ENCODE measurements at regions not wholly inside any gene's neighbourhood (a gene's known extent, or its start where the extent isn't known, plus 50 kb on each side); places are given as distances from the start of the nearest gene placed in this dataset.

GRCh38 chr9:96087669-96088299 lies 212.3 kb downstream of the ERCC6L2 start:
- peak; percentile 18 for DNase-seq (ENCODE audit: low spot score)

- no peak for DNase-seq (ENCODE audit: low spot score)
These were observed 211.6 kb downstream of the ERCC6L2 start for GRCh38 chr9:96086936-96087571.

GRCh38 chr9:96085491-96086143 lies 210.1 kb downstream of the ERCC6L2 start:
- no peak for DNase-seq (ENCODE audit: low spot score)

GRCh38 chr9:96084331-96084734 lies 208.8 kb downstream of the ERCC6L2 start:
- peak; percentile 23 for DNase-seq (ENCODE audit: low spot score)

- no peak for DNase-seq (ENCODE audit: low spot score)
These were observed 207.2 kb downstream of the ERCC6L2 start for GRCh38 chr9:96082516-96083232.

GRCh38 chr9:96080364-96080763 lies 204.9 kb downstream of the ERCC6L2 start:
- DNase-seq (ENCODE audit: low spot score), result peak; percentile 75

GRCh38 chr9:96079779-96080178 lies 204.3 kb downstream of the ERCC6L2 start:
- no peak for DNase-seq (ENCODE audit: low spot score)

- DNase-seq (ENCODE audit: low spot score), result peak; percentile 38
These were observed 203.5 kb downstream of the ERCC6L2 start for GRCh38 chr9:96078897-96079490.

GRCh38 chr9:96075757-96076156 lies 200.3 kb downstream of the ERCC6L2 start:
- no peak for DNase-seq (ENCODE audit: low spot score)

- DNase-seq (ENCODE audit: low spot score), result no peak
These were observed 199.6 kb downstream of the ERCC6L2 start for GRCh38 chr9:96075111-96075510.

- DNase-seq (ENCODE audit: low spot score), result peak; percentile 65
These were observed 198.3 kb downstream of the ERCC6L2 start for GRCh38 chr9:96073531-96074480.

- DNase-seq (ENCODE audit: low spot score), result no peak
These were observed 197.4 kb downstream of the ERCC6L2 start for GRCh38 chr9:96072930-96073329.

- no peak for DNase-seq (ENCODE audit: low spot score)
These were observed 196.3 kb downstream of the ERCC6L2 start for GRCh38 chr9:96071815-96072124.

GRCh38 chr9:96071076-96071814 lies 195.8 kb downstream of the ERCC6L2 start:
- no peak for DNase-seq (ENCODE audit: low spot score)

GRCh38 chr9:96069629-96070220 lies 194.2 kb downstream of the ERCC6L2 start:
- no peak for DNase-seq (ENCODE audit: low spot score)

GRCh38 chr9:96068511-96068910 lies 193.0 kb downstream of the ERCC6L2 start:
- DNase-seq (ENCODE audit: low spot score), result no peak

GRCh38 chr9:96067600-96067999 lies 192.1 kb downstream of the ERCC6L2 start:
- no peak for DNase-seq (ENCODE audit: low spot score)

- peak; percentile 44 for DNase-seq (ENCODE audit: low spot score)
These were observed 191.5 kb downstream of the ERCC6L2 start for GRCh38 chr9:96067004-96067403.

- no peak for DNase-seq (ENCODE audit: low spot score)
These were observed 190.2 kb downstream of the ERCC6L2 start for GRCh38 chr9:96065482-96066251.
